SU-DHL-6 (cell line): ENCODE measurements at regions not wholly inside any gene's neighbourhood (a gene's known extent, or its start where the extent isn't known, plus 50 kb on each side); places are given as distances from the start of the nearest gene placed in this dataset.

Source experiments
- H2AFZ ChIP-seq: fragments of 200-600 bp; sonication (generic); 2 replicates; pipeline ENCODE4 v1.6.1; 2014; ENCODE audit warnings: low read depth, mild to moderate bottlenecking, moderate library complexity, mixed read lengths, antibody characterized with exemption, low read length; ENCODE audit not compliant: severe bottlenecking
- H3F3A ChIP-seq: fragments of 200-600 bp; shearing (Covaris generic); 2 replicates; pipeline ENCODE4 v1.6.0; 2016; ENCODE audit warnings: antibody characterized with exemption, mild to moderate bottlenecking; ENCODE audit not compliant: insufficient read depth
- H3K27ac ChIP-seq: fragments of 200-600 bp; sonication (generic); 2 replicates; pipeline ENCODE4 v1.5.1; 2016; ENCODE audit warnings: low read depth, mild to moderate bottlenecking, low read length, moderate library complexity, mixed read lengths
- H3K27me3 ChIP-seq: fragments of 200-600 bp; sonication (generic), shearing (Covaris generic); 2 replicates; pipeline ENCODE4 v1.6.0; 2014; ENCODE audit warnings: mild to moderate bottlenecking, low read length
- H3K36me3 ChIP-seq: fragments of 200-600 bp; sonication (generic); 2 replicates; pipeline ENCODE4 v1.6.1; 2014; ENCODE audit warnings: mild to moderate bottlenecking, low read length, mixed read lengths
- H3K4me2 ChIP-seq: fragments of 300-600, 200-600 bp; shearing (Covaris generic), sonication (generic); 2 replicates; pipeline ENCODE4 v1.6.0; 2014; ENCODE audit warnings: low read length, low read depth, mild to moderate bottlenecking; ENCODE audit not compliant: poor library complexity, severe bottlenecking
- H3K4me3 ChIP-seq: fragments of 200-600 bp; sonication (generic); 2 replicates; pipeline ENCODE4 v1.5.1; 2014; ENCODE audit warnings: antibody characterized with exemption, low read length, mild to moderate bottlenecking, mixed read lengths; ENCODE audit not compliant: insufficient read depth, poor library complexity, severe bottlenecking
- H3K79me2 ChIP-seq: fragments of 200-600 bp; sonication (generic); 2 replicates; pipeline ENCODE4 v1.6.1; 2014; ENCODE audit warnings: mild to moderate bottlenecking, low read length, moderate library complexity; ENCODE audit not compliant: insufficient read depth
- H3K9ac ChIP-seq: fragments of 200-600 bp; sonication (generic); 2 replicates; pipeline ENCODE4 v1.7.0; 2014; ENCODE audit warnings: mild to moderate bottlenecking, low read length
- H3K9me2 ChIP-seq: fragments of 200-600 bp; sonication (generic); replicated peaks from 2 replicates; pipeline ENCODE4 v1.6.1; 2014; ENCODE audit warnings: low read length; ENCODE audit not compliant: insufficient read depth
- H3K9me3 ChIP-seq: fragments of 200-600 bp; sonication (generic); 2 replicates; pipeline ENCODE4 v1.6.1; 2014; ENCODE audit warnings: low read length, mixed read lengths; ENCODE audit not compliant: insufficient read depth
- H4K20me1 ChIP-seq: fragments of 200-600 bp; sonication (generic); 2 replicates; pipeline ENCODE4 v1.6.1; 2014; ENCODE audit warnings: low read depth, mild to moderate bottlenecking, antibody characterized with exemption, low read length, moderate library complexity, mixed read lengths
- EZH2phosphoT487 ChIP-seq: fragments of 200-600 bp; sonication (generic), shearing (Covaris generic); conservative IDR thresholded peaks from 2 replicates; pipeline ENCODE4 v1.6.1; 2018; ENCODE audit warnings: mild to moderate bottlenecking, antibody characterized with exemption, low read length, moderate library complexity, mixed read lengths
- TF ChIP-seq, protein P1 (sequence below): fragments of 200-600 bp; sonication (generic); IDR thresholded peaks from one replicate; pipeline ENCODE4 v1.5.1; 2017; ENCODE audit warnings: antibody characterized with exemption, mild to moderate bottlenecking, low read length, moderate library complexity; ENCODE audit not compliant: insufficient read depth, poor library complexity, severe bottlenecking

DNA sequence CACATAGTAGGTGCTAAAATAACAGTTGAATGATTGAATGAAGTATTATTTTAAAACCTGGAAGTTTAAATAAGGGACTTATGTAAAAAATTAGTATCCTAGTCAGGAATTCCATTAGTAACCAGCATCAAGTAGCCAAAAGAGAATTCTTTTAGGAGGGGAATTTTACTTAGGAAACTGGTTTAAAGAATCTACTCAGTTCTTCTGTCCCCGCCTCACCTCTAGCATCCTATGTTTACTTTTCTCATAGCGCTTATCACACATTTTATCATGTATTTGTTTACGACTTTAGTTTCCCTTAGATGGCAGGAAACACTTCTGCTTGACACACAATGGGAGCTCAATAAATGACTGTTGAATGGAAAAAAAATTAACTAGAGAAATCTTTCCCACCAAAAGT lies 229.0 kb downstream of the KLF5 start:
- Histone ChIP-seq H3K4me2 (no peak overlapping the region), H3K27ac (no peak overlapping the region), H3K9me2 (no peaks in the 10 kb centered on the region), H3K36me3 (no peaks in the 10 kb centered on the region), H3K9ac (no peak overlapping the region), H2AFZ (no peak overlapping the region), H3K9me3 (no peaks in the 10 kb centered on the region), H3K79me2 (no peaks in the 10 kb centered on the region), H4K20me1 (no peaks in the 10 kb centered on the region), H3K4me3 (no peak overlapping the region), H3F3A (no peaks in the 10 kb centered on the region), H3K27me3 (no peaks in the 10 kb centered on the region)
- TF ChIP-seq, protein P1, sequence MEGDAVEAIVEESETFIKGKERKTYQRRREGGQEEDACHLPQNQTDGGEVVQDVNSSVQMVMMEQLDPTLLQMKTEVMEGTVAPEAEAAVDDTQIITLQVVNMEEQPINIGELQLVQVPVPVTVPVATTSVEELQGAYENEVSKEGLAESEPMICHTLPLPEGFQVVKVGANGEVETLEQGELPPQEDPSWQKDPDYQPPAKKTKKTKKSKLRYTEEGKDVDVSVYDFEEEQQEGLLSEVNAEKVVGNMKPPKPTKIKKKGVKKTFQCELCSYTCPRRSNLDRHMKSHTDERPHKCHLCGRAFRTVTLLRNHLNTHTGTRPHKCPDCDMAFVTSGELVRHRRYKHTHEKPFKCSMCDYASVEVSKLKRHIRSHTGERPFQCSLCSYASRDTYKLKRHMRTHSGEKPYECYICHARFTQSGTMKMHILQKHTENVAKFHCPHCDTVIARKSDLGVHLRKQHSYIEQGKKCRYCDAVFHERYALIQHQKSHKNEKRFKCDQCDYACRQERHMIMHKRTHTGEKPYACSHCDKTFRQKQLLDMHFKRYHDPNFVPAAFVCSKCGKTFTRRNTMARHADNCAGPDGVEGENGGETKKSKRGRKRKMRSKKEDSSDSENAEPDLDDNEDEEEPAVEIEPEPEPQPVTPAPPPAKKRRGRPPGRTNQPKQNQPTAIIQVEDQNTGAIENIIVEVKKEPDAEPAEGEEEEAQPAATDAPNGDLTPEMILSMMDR = no peak
- no peak for TF ChIP-seq EZH2phosphoT487

DNA sequence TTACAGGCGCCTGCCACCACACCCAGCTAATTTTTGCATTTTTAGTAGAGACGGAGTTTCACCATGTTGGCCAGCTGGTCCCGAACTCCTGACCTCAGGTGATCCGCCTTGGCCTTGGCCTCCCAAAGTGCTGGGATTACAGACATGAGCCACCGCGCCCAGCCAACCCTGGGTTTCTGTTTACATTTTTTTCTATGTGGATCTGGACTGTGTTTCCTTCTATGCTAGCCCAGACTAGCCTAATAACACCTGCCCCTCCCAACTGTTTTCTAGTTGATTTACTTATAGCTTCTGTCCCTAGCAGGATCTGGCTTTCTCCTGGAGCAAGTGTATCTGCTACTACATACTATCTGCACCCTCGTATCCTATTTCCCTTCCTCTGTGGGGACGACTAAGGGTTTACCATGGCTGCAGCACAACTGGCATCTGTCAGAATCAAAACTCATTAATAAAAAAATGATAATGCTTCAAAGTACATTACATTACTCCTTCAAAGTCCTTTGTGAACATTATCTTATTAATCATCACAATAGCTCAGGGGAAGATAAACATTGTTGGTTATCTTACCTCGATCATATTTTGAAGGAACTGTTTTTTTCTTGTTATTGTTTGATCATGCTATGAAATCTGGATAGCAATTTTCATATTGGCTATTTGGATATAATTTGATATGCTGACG lies 228.3 kb downstream of the KLF5 start:
- H3K4me3 ChIP-seq = no peak overlapping the region
- no peaks in the 10 kb centered on the region for H3K9me3 ChIP-seq
- H3F3A ChIP-seq = no peaks in the 10 kb centered on the region
- no peak overlapping the region for H3K9ac ChIP-seq
- H3K36me3 ChIP-seq = no peaks in the 10 kb centered on the region
- no peak overlapping the region for H3K27ac ChIP-seq
- no peaks in the 10 kb centered on the region for H3K79me2 ChIP-seq
- no peak overlapping the region for H3K4me2 ChIP-seq
- TF ChIP-seq, protein P1 = no peak
- no peak for TF ChIP-seq EZH2phosphoT487
- no peaks in the 10 kb centered on the region for H4K20me1 ChIP-seq
- no peaks in the 10 kb centered on the region for H3K9me2 ChIP-seq
- H2AFZ ChIP-seq = no peak overlapping the region
- H3K27me3 ChIP-seq = no peaks in the 10 kb centered on the region

DNA sequence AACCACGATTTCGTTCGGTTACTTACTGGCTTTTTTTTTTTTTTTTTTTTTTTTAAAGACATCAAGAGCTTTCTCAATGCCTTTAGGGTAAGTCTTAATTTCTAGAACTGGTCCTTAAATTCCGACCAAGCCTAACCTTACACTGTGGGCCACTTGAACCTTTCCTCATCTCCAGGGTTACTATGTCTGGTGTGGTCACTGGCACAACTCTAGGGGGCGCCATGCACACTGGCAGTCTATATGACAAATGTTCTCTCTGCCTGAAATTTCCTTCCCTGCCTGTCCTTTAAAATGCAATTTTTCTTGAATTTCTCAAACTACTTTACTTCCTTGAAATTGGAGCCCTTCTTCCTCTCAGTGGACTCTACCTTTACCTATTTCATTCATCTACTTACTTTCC lies 227.4 kb downstream of the KLF5 start:
- H3K27ac ChIP-seq = no peak overlapping the region
- H3K79me2 ChIP-seq = no peaks in the 10 kb centered on the region
- H3K4me2 ChIP-seq = no peak overlapping the region
- no peaks in the 10 kb centered on the region for H3F3A ChIP-seq
- no peaks in the 10 kb centered on the region for H3K27me3 ChIP-seq
- no peak overlapping the region for H3K9ac ChIP-seq
- no peak overlapping the region for H2AFZ ChIP-seq
- no peaks in the 10 kb centered on the region for H3K9me3 ChIP-seq
- H3K36me3 ChIP-seq = no peaks in the 10 kb centered on the region
- no peaks in the 10 kb centered on the region for H3K9me2 ChIP-seq
- no peak for TF ChIP-seq EZH2phosphoT487
- TF ChIP-seq, protein P1 = no peak
- no peaks in the 10 kb centered on the region for H4K20me1 ChIP-seq
- H3K4me3 ChIP-seq = no peak overlapping the region
